ENCODE measurements at regions not wholly inside any gene's neighbourhood (a gene's known extent, or its start where the extent isn't known, plus 50 kb on each side); places are given as distances from the start of the nearest gene placed in this dataset.

GRCh38 chr4:23967281-23967680, 77.4 kb upstream of the PPARGC1A start:
- TF ChIP-seq POLR2AphosphoS5 (IDR thresholded peaks at IDR 0.05; ENCODE audit: low read depth, low read length) = no peak
- no peak for TF ChIP-seq TAF1 (IDR thresholded peaks at IDR 0.05; ENCODE audit: borderline replicate concordance, low read depth, low read length)

Data from GM12892 (cell line).